HFFc6 (cell line): ENCODE measurements at regions not wholly inside any gene's neighbourhood (a gene's known extent, or its start where the extent isn't known, plus 50 kb on each side); places are given as distances from the start of the nearest gene placed in this dataset.

Experiments used
- DNase-seq: peaks from one replicate; pipeline ENCODE4 v3.0.0-alpha.2; 2018
- H3K27ac Mint-ChIP-seq: 2 replicates; pipeline ENCODE4 v1.8.0; 2020; ENCODE audit warnings: mild to moderate bottlenecking, mixed read lengths
- H3K27me3 Mint-ChIP-seq: 2 replicates; pipeline ENCODE4 v1.8.0; 2021; ENCODE audit warnings: mild to moderate bottlenecking, moderate library complexity, mixed read lengths; ENCODE audit not compliant: insufficient read depth
- H3K36me3 Mint-ChIP-seq: 2 replicates; pipeline ENCODE4 v1.8.0; 2021; ENCODE audit warnings: low read depth, mixed read lengths
- H3K4me1 Mint-ChIP-seq: 2 replicates; pipeline ENCODE4 v1.8.0; 2020; ENCODE audit warnings: low read depth, mixed read lengths
- H3K4me3 Mint-ChIP-seq: 2 replicates; pipeline ENCODE4 v1.8.0; 2020; ENCODE audit warnings: mild to moderate bottlenecking, moderate library complexity, mixed read lengths
- H3K9me3 Mint-ChIP-seq: 2 replicates; pipeline ENCODE4 v1.8.0; 2020; ENCODE audit warnings: mild to moderate bottlenecking, mixed read lengths
- TF ChIP-seq, protein P1 (sequence below): fragments of 200-600 bp; sonication (generic); IDR thresholded peaks from 2 replicates; pipeline ENCODE4 v1.5.0; 2021; ENCODE audit warnings: antibody characterized with exemption, mild to moderate bottlenecking

DNA sequence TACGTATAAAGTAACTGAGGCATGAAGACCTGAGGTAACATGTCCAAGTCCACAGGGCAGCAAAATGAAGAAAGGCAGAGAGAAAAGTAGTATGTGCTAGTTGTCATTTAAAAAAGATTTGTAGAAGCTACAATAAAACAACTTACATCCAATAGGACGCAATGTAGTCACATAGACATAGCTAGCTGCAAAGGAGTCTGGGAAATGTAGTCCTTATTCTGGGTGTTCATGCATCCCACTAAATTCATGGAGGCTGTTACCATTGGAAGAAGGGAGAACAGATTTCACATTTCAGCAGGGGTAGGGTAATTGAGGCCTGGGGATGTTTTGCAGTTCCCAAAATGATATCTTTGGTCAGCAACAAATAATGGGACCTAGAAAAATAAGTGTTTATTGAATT is 571.4 kb downstream of the MIAT start:
- TF ChIP-seq, protein P1, sequence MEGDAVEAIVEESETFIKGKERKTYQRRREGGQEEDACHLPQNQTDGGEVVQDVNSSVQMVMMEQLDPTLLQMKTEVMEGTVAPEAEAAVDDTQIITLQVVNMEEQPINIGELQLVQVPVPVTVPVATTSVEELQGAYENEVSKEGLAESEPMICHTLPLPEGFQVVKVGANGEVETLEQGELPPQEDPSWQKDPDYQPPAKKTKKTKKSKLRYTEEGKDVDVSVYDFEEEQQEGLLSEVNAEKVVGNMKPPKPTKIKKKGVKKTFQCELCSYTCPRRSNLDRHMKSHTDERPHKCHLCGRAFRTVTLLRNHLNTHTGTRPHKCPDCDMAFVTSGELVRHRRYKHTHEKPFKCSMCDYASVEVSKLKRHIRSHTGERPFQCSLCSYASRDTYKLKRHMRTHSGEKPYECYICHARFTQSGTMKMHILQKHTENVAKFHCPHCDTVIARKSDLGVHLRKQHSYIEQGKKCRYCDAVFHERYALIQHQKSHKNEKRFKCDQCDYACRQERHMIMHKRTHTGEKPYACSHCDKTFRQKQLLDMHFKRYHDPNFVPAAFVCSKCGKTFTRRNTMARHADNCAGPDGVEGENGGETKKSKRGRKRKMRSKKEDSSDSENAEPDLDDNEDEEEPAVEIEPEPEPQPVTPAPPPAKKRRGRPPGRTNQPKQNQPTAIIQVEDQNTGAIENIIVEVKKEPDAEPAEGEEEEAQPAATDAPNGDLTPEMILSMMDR: no peak
- Mint-ChIP-seq H3K4me1 (peaks cover 6% of the 10 kb centered on the region; the same call in 1 of the 2 replicates), H3K36me3 (no peaks in the 10 kb centered on the region; the same call in 1 of the 2 replicates), H3K27ac (no peak overlapping the region), H3K27me3 (peaks cover 18% of the 10 kb centered on the region), H3K9me3 (peaks cover 8% of the 10 kb centered on the region; the same call in 1 of the 2 replicates), H3K4me3 (no peak overlapping the region)
- no peak for DNase-seq

- Mint-ChIP-seq H3K36me3 (no peaks in the 10 kb centered on the region; the same call in 1 of the 2 replicates), H3K27me3 (peaks cover 19% of the 10 kb centered on the region), H3K4me1 (peaks cover 6% of the 10 kb centered on the region; the same call in 1 of the 2 replicates), H3K4me3 (no peak overlapping the region), H3K27ac (no peak overlapping the region), H3K9me3 (peaks cover 8% of the 10 kb centered on the region; the same call in 1 of the 2 replicates)
- TF ChIP-seq, protein P1: no peak
- no peak for DNase-seq
Measured at GRCh38 chr22:27230189-27230588, 571.4 kb downstream of the MN1 start.

DNA sequence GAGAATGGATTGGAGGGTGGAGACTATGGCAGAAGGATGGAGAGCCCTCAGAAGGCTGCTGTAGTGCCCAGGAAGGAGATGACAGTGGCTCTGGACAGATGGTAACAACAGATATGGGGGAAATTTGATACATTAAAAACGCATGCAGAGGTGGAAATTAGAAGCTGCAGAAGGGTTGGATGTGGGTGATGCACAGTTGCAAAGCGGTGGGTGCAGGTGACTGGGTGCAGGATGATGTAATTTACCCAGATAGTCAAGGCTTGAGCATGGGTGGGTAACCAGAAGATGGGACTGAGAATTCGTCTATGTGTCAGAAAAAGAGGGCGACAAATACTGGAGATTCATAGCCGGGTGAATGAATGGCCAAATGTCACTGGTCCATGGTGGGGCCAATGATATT is 570.3 kb downstream of the MN1 start:
- H3K36me3 Mint-ChIP-seq: no peaks in the 10 kb centered on the region; the same call in 1 of the 2 replicates
- H3K27me3 Mint-ChIP-seq: peaks cover 24% of the 10 kb centered on the region
- H3K27ac Mint-ChIP-seq: no peak overlapping the region
- TF ChIP-seq, protein P1: no peak
- peaks cover 8% of the 10 kb centered on the region; the same call in 1 of the 2 replicates for H3K9me3 Mint-ChIP-seq
- DNase-seq: no peak
- peaks cover 5% of the 10 kb centered on the region; the same call in 1 of the 2 replicates for H3K4me1 Mint-ChIP-seq
- no peak overlapping the region for H3K4me3 Mint-ChIP-seq

GRCh38 chr22:27232077-27232476 is 569.5 kb downstream of the MN1 start:
- Mint-ChIP-seq H3K4me3 (no peak overlapping the region), H3K36me3 (no peaks in the 10 kb centered on the region; the same call in 1 of the 2 replicates), H3K27me3 (peaks cover 24% of the 10 kb centered on the region), H3K4me1 (no peaks in the 10 kb centered on the region), H3K27ac (no peak overlapping the region), H3K9me3 (peaks cover 8% of the 10 kb centered on the region; the same call in 1 of the 2 replicates)
- DNase-seq: no peak
- TF ChIP-seq, protein P1: no peak

DNA sequence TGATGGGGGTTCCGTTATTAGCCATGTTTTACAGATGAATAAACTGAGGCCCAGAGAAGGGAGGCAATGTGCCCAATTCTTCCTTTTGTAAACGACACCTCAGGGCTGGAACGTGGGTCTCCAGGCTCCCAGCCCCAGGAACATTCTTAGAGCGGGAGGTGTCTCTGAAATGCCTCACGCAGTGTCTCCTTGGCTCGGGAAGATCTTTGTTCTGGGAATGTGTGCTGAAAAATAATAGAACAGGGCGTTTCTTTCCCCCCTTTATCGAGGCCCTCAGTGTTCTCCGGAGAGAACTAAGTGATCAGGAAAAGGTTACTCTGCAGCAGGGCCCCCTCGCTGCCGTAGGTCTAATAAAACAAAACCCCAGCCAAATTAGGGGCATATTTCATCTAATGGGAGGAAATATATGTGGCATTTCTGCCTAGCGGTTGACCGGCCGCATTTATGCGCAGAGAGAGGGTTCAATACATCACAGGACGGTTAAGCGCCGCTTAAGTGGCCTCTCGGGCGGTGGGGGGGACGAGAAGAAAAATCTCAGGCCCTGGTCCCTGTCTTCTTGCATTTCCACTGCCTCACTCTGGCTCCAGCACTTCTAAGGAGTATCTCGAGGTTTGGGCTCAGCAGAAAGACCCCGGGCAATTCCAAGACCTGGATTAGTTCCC is 564.3 kb downstream of the MN1 start:
- Mint-ChIP-seq H3K4me1 (peaks cover 18% of the 10 kb centered on the region), H3K27ac (no peak overlapping the region), H3K9me3 (no peaks in the 10 kb centered on the region), H3K4me3 (no peak overlapping the region), H3K36me3 (no peaks in the 10 kb centered on the region), H3K27me3 (peaks cover 16% of the 10 kb centered on the region)
- TF ChIP-seq, protein P1: no peak
- DNase-seq: no peak
